Effector memory CD8-positive, alpha-beta T cell (primary cell): ENCODE measurements at regions not wholly inside any gene's neighbourhood (a gene's known extent, or its start where the extent isn't known, plus 50 kb on each side); places are given as distances from the start of the nearest gene placed in this dataset.

ENCODE experiments used
- ATAC-seq: fragments of 150-1000 bp; cut with Tn5 transposase; replicated peaks from 2 replicates; pipeline ENCODE4 v1.10.0; 2021; ENCODE audit warnings: mild to moderate bottlenecking, moderate library complexity
- DNase-seq, 3 experiments: peaks; one replicate each; pipeline ENCODE4 v3.0.0; 2021
- H3K27ac Mint-ChIP-seq, 2 donors: one replicate each; pipeline ENCODE4 v1.8.0; 2022; ENCODE audit warnings: mild to moderate bottlenecking in 2 of 2, mixed read lengths in 2 of 2, moderate library complexity in 2 of 2
- H3K27me3 Mint-ChIP-seq, 2 donors: one replicate each; pipeline ENCODE4 v1.8.0; 2022; ENCODE audit warnings: mixed read lengths in 2 of 2
- H3K36me3 Mint-ChIP-seq: one replicate; pipeline ENCODE4 v1.8.0; 2022; ENCODE audit warnings: mild to moderate bottlenecking, moderate library complexity, mixed read lengths; ENCODE audit not compliant: insufficient read depth
- H3K4me1 Mint-ChIP-seq, 2 donors: one replicate each; pipeline ENCODE4 v1.8.0; 2022; ENCODE audit warnings: low read depth in 2 of 2, mixed read lengths in 2 of 2
- H3K4me3 Mint-ChIP-seq, 2 donors: one replicate each; pipeline ENCODE4 v1.8.0; 2022; ENCODE audit warnings: mild to moderate bottlenecking in 2 of 2, mixed read lengths in 2 of 2, moderate library complexity in 2 of 2
- H3K9me3 Mint-ChIP-seq, 2 donors: one replicate each; pipeline ENCODE4 v1.8.0; 2022; ENCODE audit warnings: mixed read lengths in 2 of 2

GRCh38 chr3:13124631-13125030 is 51.4 kb upstream of the IQSEC1 start:
- no peak overlapping the region for H3K27ac Mint-ChIP-seq
- no peak for ATAC-seq
- peaks cover 2% of the 10 kb centered on the region for H3K36me3 Mint-ChIP-seq

GRCh38 chr3:13123765-13124164 is 50.5 kb upstream of the IQSEC1 start:
- ATAC-seq (no peak), DNase-seq (no peak)
- H3K9me3 Mint-ChIP-seq, result no peaks in the 10 kb centered on the region
- H3K4me3 Mint-ChIP-seq, result no peak overlapping the region
- H3K36me3 Mint-ChIP-seq, result peaks cover 2% of the 10 kb centered on the region
- H3K27ac Mint-ChIP-seq, result no peak overlapping the region
- H3K27me3 Mint-ChIP-seq, result peaks cover 21 to 22% of the 10 kb centered on the region in 2 donors
- H3K4me1 Mint-ChIP-seq, result peaks cover 0 to 1% of the 10 kb centered on the region in 2 donors

More at GRCh38 chr3:13124631-13125030, 51.4 kb upstream of the IQSEC1 start:
- Mint-ChIP-seq H3K4me1 (no peaks in the 10 kb centered on the region), H3K9me3 (no peaks in the 10 kb centered on the region), H3K4me3 (no peak overlapping the region), H3K27me3 (peaks cover 21 to 22% of the 10 kb centered on the region in 2 donors)
- DNase-seq, result no peak

GRCh38 chr3:13123013-13123654 is 49.9 kb upstream of the IQSEC1 start:
- no peaks in the 10 kb centered on the region for H3K36me3 Mint-ChIP-seq
- DNase-seq, result no peak
- no peak overlapping the region for H3K4me3 Mint-ChIP-seq
- no peaks in the 10 kb centered on the region for H3K9me3 Mint-ChIP-seq
- H3K27ac Mint-ChIP-seq, result no peak overlapping the region
- no peak for ATAC-seq
- H3K27me3 Mint-ChIP-seq, result peaks cover 20 to 21% of the 10 kb centered on the region in 2 donors
- H3K4me1 Mint-ChIP-seq, result peaks cover 0 to 1% of the 10 kb centered on the region in 2 donors
